ENCODE measurements at regions not wholly inside any gene's neighbourhood (a gene's known extent, or its start where the extent isn't known, plus 50 kb on each side); places are given as distances from the start of the nearest gene placed in this dataset.

- H3K4me1 ChIP-seq = peaks cover 0 to 4% (median 0%) of the 10 kb centered on the region in 3 donors
- no peaks in the 10 kb centered on the region for H3K9me3 ChIP-seq
- H3K27ac ChIP-seq = no peak overlapping the region
- ATAC-seq (peak in 2 of 4 donors; percentile 4 to 24), DNase-seq (no peak), FAIRE-seq (no peak)
- intact Hi-C loops (cut with DNase I) = no loop called here
- H3K4me3 ChIP-seq = no peak overlapping the region
- WGBS, 2 donors = 65 to 73% methylated on average over 3 of the region's 3 CpGs
- no peak for TF ChIP-seq CTCF (IDR thresholded peaks at IDR 0.05)
- no peaks in the 10 kb centered on the region for H3K36me3 ChIP-seq
- H3K27me3 ChIP-seq = no peaks in the 10 kb centered on the region
Measured at GRCh38 chr4:130855533-130855932, 1759.6 kb downstream of the C4orf33 start.

DNA sequence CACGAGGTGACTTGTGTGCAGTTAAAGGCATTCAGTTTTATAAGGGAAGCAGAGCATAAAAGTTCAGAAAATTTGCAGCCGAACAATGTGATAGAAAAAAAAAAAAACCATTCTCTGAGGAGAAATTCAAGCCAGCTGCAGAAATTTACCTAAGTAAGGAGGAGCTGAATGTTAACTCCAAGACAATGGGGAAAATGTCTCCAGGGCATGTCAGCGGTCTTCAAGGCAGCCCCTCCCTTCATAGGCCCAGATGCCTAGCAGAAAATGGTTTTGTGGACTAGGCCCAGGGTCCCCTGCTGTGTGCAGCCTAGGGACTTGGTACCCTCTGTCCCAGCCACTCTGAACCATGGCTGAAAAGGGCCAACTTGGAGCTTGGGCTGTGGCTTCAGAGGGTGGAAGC is 1764.0 kb downstream of the C4orf33 start:
- H3K27ac ChIP-seq = no peak overlapping the region
- H3K9me3 ChIP-seq = no peaks in the 10 kb centered on the region
- ATAC-seq (no peak), FAIRE-seq (no peak), DNase-seq (no peak)
- no peaks in the 10 kb centered on the region for H3K27me3 ChIP-seq
- H3K4me3 ChIP-seq = no peak overlapping the region
- intact Hi-C loops (cut with DNase I) = no loop called here
- no peaks in the 10 kb centered on the region for H3K36me3 ChIP-seq
- peaks cover 0 to 5% (median 4%) of the 10 kb centered on the region in 3 donors for H3K4me1 ChIP-seq
- no peak for TF ChIP-seq CTCF (IDR thresholded peaks at IDR 0.05)
- 89 to 91% methylated on average over 3 of the region's 3 CpGs for WGBS, 2 donors

GRCh38 chr4:130896920-130897319 is 1801.0 kb downstream of the C4orf33 start:
- Histone ChIP-seq H3K4me3 (no peak overlapping the region), H3K27me3 (no peaks in the 10 kb centered on the region), H3K4me1 (peaks cover 0 to 8% (median 6%) of the 10 kb centered on the region in 3 donors), H3K27ac (no peak overlapping the region), H3K36me3 (no peaks in the 10 kb centered on the region), H3K9me3 (no peaks in the 10 kb centered on the region)
- intact Hi-C loops (cut with DNase I) = no loop called here
- DNase-seq (peak in 1 of 6 donors; percentile 15), FAIRE-seq (peak; percentile 71), ATAC-seq (peak; percentile 56 to 87 (median 62))
- TF ChIP-seq CTCF (IDR thresholded peaks at IDR 0.05) = no peak

- FAIRE-seq (no peak), DNase-seq (no peak), ATAC-seq (no peak)
- Histone ChIP-seq H3K36me3 (no peaks in the 10 kb centered on the region), H3K4me1 (peaks cover 0 to 6% (median 0%) of the 10 kb centered on the region in 3 donors), H3K4me3 (no peak overlapping the region), H3K9me3 (no peaks in the 10 kb centered on the region), H3K27me3 (no peaks in the 10 kb centered on the region), H3K27ac (no peak overlapping the region)
- 77 to 81% methylated on average over 5 of the region's 5 CpGs for WGBS, 2 donors
- intact Hi-C loops (cut with DNase I) = no loop called here
- TF ChIP-seq CTCF (IDR thresholded peaks at IDR 0.05) = no peak
Measured at GRCh38 chr4:130901321-130901720, 1805.4 kb downstream of the C4orf33 start.

- intact Hi-C loops (cut with DNase I) = no loop called here
- no peaks in the 10 kb centered on the region for H3K4me1 ChIP-seq
- no peak for DNase-seq
- no peak for ATAC-seq
- H3K27me3 ChIP-seq = no peaks in the 10 kb centered on the region
- H3K36me3 ChIP-seq = no peaks in the 10 kb centered on the region
- FAIRE-seq = no peak
- H3K4me3 ChIP-seq = no peak overlapping the region
- peaks cover 0 to 2% (median 0%) of the 10 kb centered on the region in 4 donors for H3K9me3 ChIP-seq
- H3K27ac ChIP-seq = no peak overlapping the region
- no peak for TF ChIP-seq CTCF (IDR thresholded peaks at IDR 0.05)
- WGBS, 2 donors = 72 to 76% methylated on average over 2 of the region's 2 CpGs
Measured at GRCh38 chr4:130922955-130923354, 1827.0 kb downstream of the C4orf33 start.

Measured in pancreas (tissue), 10 donors.